Heart left ventricle (tissue), 13 donors: ENCODE measurements at regions not wholly inside any gene's neighbourhood (a gene's known extent, or its start where the extent isn't known, plus 50 kb on each side); places are given as distances from the start of the nearest gene placed in this dataset.

ENCODE experiments used
- CTCF ChIP-seq, 12 donors: fragments of 200-600 bp; sonication (generic) in 4 of 12; IDR thresholded peaks; one replicate each; pipeline versions ENCODE4 v1.5.0 to v1.8.0; 2018 to 2022; ENCODE audit warnings: antibody characterized with exemption in 12 of 12, mild to moderate bottlenecking in 5 of 12
- POLR2A ChIP-seq, 2 donors: fragments of 450-650 bp; IDR thresholded peaks; one replicate each; pipeline ENCODE4 v1.6.1; 2017; ENCODE audit warnings: antibody characterized with exemption in 2 of 2, mild to moderate bottlenecking in 2 of 2, moderate library complexity in 2 of 2
- donor health status: ischemic (EF 13 %, LVEDD 7.1; RV severe dilation, severe dysfunction).
- donor health status: DM: no; HTN: yes; CAD: no.
- donor health status: DM: no; HTN: no; CAD: no.
- donor health status: ischemic (EF 25% LVEDD 6.9; RV normal size, moderate dysfunction).
- donor health status: ischemic (EF 25% LVEDD 5.7; RV mildly dilated, moderate dysfunction).
- donor health status: ischemic (EF 35%, LVEDD 5.7; RV mildly dilated, moderate dysfunction).
- donor health status: nonischemic (EF 11% LVEDD 7.7; RV severe dilation, severe dysfunction).
- donor health status: DM: yes; HTN: yes; CAD: no.
- donor health status: PGD.
- donor health status: ischemic (EF 29% LVEDD 5.4; RV normal size, mild dysfunction).
- donor health status: nonischemic (EF 23%, LVEDD 6.1; RV moderate dilation, normal function).

GRCh38 chr13:26991508-26992181, 180.0 kb downstream of the USP12 start:
- TF ChIP-seq CTCF (IDR thresholded peaks at IDR 0.05) = no peak
- TF ChIP-seq POLR2A (IDR thresholded peaks at IDR 0.05) = no peak
